ENCODE measurements at regions not wholly inside any gene's neighbourhood (a gene's known extent, or its start where the extent isn't known, plus 50 kb on each side); places are given as distances from the start of the nearest gene placed in this dataset.

GRCh38 chr22:48494968-48495750 is 1332.5 kb downstream of the BRD1 start:
- TF ChIP-seq CTCF (IDR thresholded peaks at IDR 0.05) = no peak
- TF ChIP-seq ZFX (IDR thresholded peaks at IDR 0.05; ENCODE audit: borderline replicate concordance) = no peak
